ENCODE measurements at regions not wholly inside any gene's neighbourhood (a gene's known extent, or its start where the extent isn't known, plus 50 kb on each side); places are given as distances from the start of the nearest gene placed in this dataset.

- WGBS, 2 donors, result 50 to 57% methylated on average over 1 of the region's 1 CpG
- Histone ChIP-seq H3K27ac (ENCODE audit: low read depth in 1 of 2, low read length in 2 of 2) (no peak overlapping the region), H3K4me3 (ENCODE audit: low read length in 2 of 2) (no peak overlapping the region), H3K4me1 (ENCODE audit: control insufficient read depth in 1 of 2, insufficient read depth in 2 of 2, low read length in 2 of 2) (no peaks in the 10 kb centered on the region), H3K9me3 (ENCODE audit: control insufficient read depth, low read length) (no peaks in the 10 kb centered on the region), H3K27me3 (ENCODE audit: control insufficient read depth in 1 of 2, insufficient read depth in 2 of 2, low read length in 1 of 2) (no peaks in the 10 kb centered on the region), H3K36me3 (ENCODE audit: control insufficient read depth in 1 of 2, insufficient read depth in 2 of 2, low read length in 1 of 2) (no peaks in the 10 kb centered on the region)
- DNase-seq (no peak), ATAC-seq (ENCODE audit: low FRiP score) (no peak)
- intact Hi-C loops (cut with DNase I), result no loop called here
These were observed 250.1 kb downstream of the FBXO15 start for GRCh38 chr18:73897517-73897916.

GRCh38 chr18:73896685-73897084 is 250.9 kb downstream of the FBXO15 start:
- no peak overlapping the region for H3K27ac ChIP-seq (ENCODE audit: low read depth in 1 of 2, low read length in 2 of 2)
- no peaks in the 10 kb centered on the region for H3K9me3 ChIP-seq (ENCODE audit: control insufficient read depth, low read length)
- 45 to 57% methylated on average over 3 of the region's 3 CpGs for WGBS, 2 donors
- intact Hi-C loops (cut with DNase I), result no loop called here
- no peak overlapping the region for H3K4me3 ChIP-seq (ENCODE audit: low read length in 2 of 2)
- no peak for ATAC-seq (ENCODE audit: low FRiP score)
- no peaks in the 10 kb centered on the region for H3K4me1 ChIP-seq (ENCODE audit: control insufficient read depth in 1 of 2, insufficient read depth in 2 of 2, low read length in 2 of 2)
- H3K36me3 ChIP-seq (ENCODE audit: control insufficient read depth in 1 of 2, insufficient read depth in 2 of 2, low read length in 1 of 2), result no peaks in the 10 kb centered on the region
- DNase-seq, result no peak
- H3K27me3 ChIP-seq (ENCODE audit: control insufficient read depth in 1 of 2, insufficient read depth in 2 of 2, low read length in 1 of 2), result no peaks in the 10 kb centered on the region

GRCh38 chr18:73895701-73896100 is 251.9 kb downstream of the FBXO15 start:
- intact Hi-C loops (cut with DNase I), result no loop called here
- Histone ChIP-seq H3K27ac (ENCODE audit: low read depth in 1 of 2, low read length in 2 of 2) (no peak overlapping the region), H3K36me3 (ENCODE audit: control insufficient read depth in 1 of 2, insufficient read depth in 2 of 2, low read length in 1 of 2) (no peaks in the 10 kb centered on the region), H3K4me1 (ENCODE audit: control insufficient read depth in 1 of 2, insufficient read depth in 2 of 2, low read length in 2 of 2) (no peaks in the 10 kb centered on the region), H3K27me3 (ENCODE audit: control insufficient read depth in 1 of 2, insufficient read depth in 2 of 2, low read length in 1 of 2) (no peaks in the 10 kb centered on the region), H3K9me3 (ENCODE audit: control insufficient read depth, low read length) (no peaks in the 10 kb centered on the region), H3K4me3 (ENCODE audit: low read length in 2 of 2) (no peak overlapping the region)
- WGBS, 2 donors, result 33% methylated on average over 4 of the region's 4 CpGs
- ATAC-seq (ENCODE audit: low FRiP score) (no peak), DNase-seq (no peak)

GRCh38 chr18:73893880-73894279 is 253.8 kb downstream of the FBXO15 start:
- 61 to 65% methylated on average over 3 of the region's 3 CpGs for WGBS, 2 donors
- H3K9me3 ChIP-seq (ENCODE audit: control insufficient read depth, low read length), result no peaks in the 10 kb centered on the region
- no peak for DNase-seq
- no peaks in the 10 kb centered on the region for H3K36me3 ChIP-seq (ENCODE audit: control insufficient read depth in 1 of 2, insufficient read depth in 2 of 2, low read length in 1 of 2)
- ATAC-seq (ENCODE audit: low FRiP score), result no peak
- H3K4me3 ChIP-seq (ENCODE audit: low read length in 2 of 2), result no peak overlapping the region
- H3K4me1 ChIP-seq (ENCODE audit: control insufficient read depth in 1 of 2, insufficient read depth in 2 of 2, low read length in 2 of 2), result no peaks in the 10 kb centered on the region
- H3K27ac ChIP-seq (ENCODE audit: low read depth in 1 of 2, low read length in 2 of 2), result no peak overlapping the region
- no peaks in the 10 kb centered on the region for H3K27me3 ChIP-seq (ENCODE audit: control insufficient read depth in 1 of 2, insufficient read depth in 2 of 2, low read length in 1 of 2)
- intact Hi-C loops (cut with DNase I), result no loop called here

GRCh38 chr18:73891572-73892421 is 255.8 kb downstream of the FBXO15 start:
- intact Hi-C loops (cut with DNase I), result no loop called here
- Histone ChIP-seq H3K4me3 (ENCODE audit: low read length in 2 of 2) (no peak overlapping the region), H3K4me1 (ENCODE audit: control insufficient read depth in 1 of 2, insufficient read depth in 2 of 2, low read length in 2 of 2) (no peaks in the 10 kb centered on the region), H3K36me3 (ENCODE audit: control insufficient read depth in 1 of 2, insufficient read depth in 2 of 2, low read length in 1 of 2) (no peaks in the 10 kb centered on the region), H3K27ac (ENCODE audit: low read depth in 1 of 2, low read length in 2 of 2) (no peak overlapping the region), H3K9me3 (ENCODE audit: control insufficient read depth, low read length) (no peaks in the 10 kb centered on the region), H3K27me3 (ENCODE audit: control insufficient read depth in 1 of 2, insufficient read depth in 2 of 2, low read length in 1 of 2) (no peaks in the 10 kb centered on the region)
- DNase-seq (no peak), ATAC-seq (ENCODE audit: low FRiP score) (no peak)
- 32 to 36% methylated on average over 20 of the region's 20 CpGs for WGBS, 2 donors

- DNase-seq (no peak), ATAC-seq (ENCODE audit: low FRiP score) (no peak)
- no peak overlapping the region for H3K4me3 ChIP-seq (ENCODE audit: low read length in 2 of 2)
- no peaks in the 10 kb centered on the region for H3K27me3 ChIP-seq (ENCODE audit: control insufficient read depth in 1 of 2, insufficient read depth in 2 of 2, low read length in 1 of 2)
- peaks cover 4% of the 10 kb centered on the region for H3K9me3 ChIP-seq (ENCODE audit: control insufficient read depth, low read length)
- intact Hi-C loops (cut with DNase I), result no loop called here
- no peaks in the 10 kb centered on the region for H3K36me3 ChIP-seq (ENCODE audit: control insufficient read depth in 1 of 2, insufficient read depth in 2 of 2, low read length in 1 of 2)
- WGBS, 2 donors, result 63 to 69% methylated on average over 6 of the region's 6 CpGs
- H3K4me1 ChIP-seq (ENCODE audit: control insufficient read depth in 1 of 2, insufficient read depth in 2 of 2, low read length in 2 of 2), result no peaks in the 10 kb centered on the region
- H3K27ac ChIP-seq (ENCODE audit: low read depth in 1 of 2, low read length in 2 of 2), result no peak overlapping the region
These were observed 259.1 kb downstream of the FBXO15 start for GRCh38 chr18:73888565-73888964.

GRCh38 chr18:73887801-73888200 is 259.8 kb downstream of the FBXO15 start:
- intact Hi-C loops (cut with DNase I), result no loop called here
- Histone ChIP-seq H3K27ac (ENCODE audit: low read depth in 1 of 2, low read length in 2 of 2) (no peak overlapping the region), H3K4me3 (ENCODE audit: low read length in 2 of 2) (no peak overlapping the region), H3K4me1 (ENCODE audit: control insufficient read depth in 1 of 2, insufficient read depth in 2 of 2, low read length in 2 of 2) (no peaks in the 10 kb centered on the region), H3K27me3 (ENCODE audit: control insufficient read depth in 1 of 2, insufficient read depth in 2 of 2, low read length in 1 of 2) (no peaks in the 10 kb centered on the region), H3K9me3 (ENCODE audit: control insufficient read depth, low read length) (peaks cover 4% of the 10 kb centered on the region), H3K36me3 (ENCODE audit: control insufficient read depth in 1 of 2, insufficient read depth in 2 of 2, low read length in 1 of 2) (no peaks in the 10 kb centered on the region)
- 81 to 88% methylated on average over 3 of the region's 3 CpGs for WGBS, 2 donors
- DNase-seq, result no peak
- no peak for ATAC-seq (ENCODE audit: low FRiP score)

- Histone ChIP-seq H3K27ac (ENCODE audit: low read depth in 1 of 2, low read length in 2 of 2) (no peak overlapping the region), H3K4me1 (ENCODE audit: control insufficient read depth in 1 of 2, insufficient read depth in 2 of 2, low read length in 2 of 2) (no peaks in the 10 kb centered on the region), H3K36me3 (ENCODE audit: control insufficient read depth in 1 of 2, insufficient read depth in 2 of 2, low read length in 1 of 2) (no peaks in the 10 kb centered on the region), H3K9me3 (ENCODE audit: control insufficient read depth, low read length) (peaks cover 4% of the 10 kb centered on the region), H3K27me3 (ENCODE audit: control insufficient read depth in 1 of 2, insufficient read depth in 2 of 2, low read length in 1 of 2) (no peaks in the 10 kb centered on the region), H3K4me3 (ENCODE audit: low read length in 2 of 2) (no peak overlapping the region)
- no peak for DNase-seq
- ATAC-seq (ENCODE audit: low FRiP score), result no peak
- intact Hi-C loops (cut with DNase I), result no loop called here
- 84 to 87% methylated on average over 3 of the region's 3 CpGs for WGBS, 2 donors
These were observed 262.8 kb downstream of the FBXO15 start for GRCh38 chr18:73884868-73885267.

- ATAC-seq (ENCODE audit: low FRiP score) (no peak), DNase-seq (no peak)
- H3K4me1 ChIP-seq (ENCODE audit: control insufficient read depth in 1 of 2, insufficient read depth in 2 of 2, low read length in 2 of 2), result no peaks in the 10 kb centered on the region
- WGBS, 2 donors, result 36 to 58% methylated on average over 2 of the region's 2 CpGs
- H3K4me3 ChIP-seq (ENCODE audit: low read length in 2 of 2), result no peak overlapping the region
- H3K9me3 ChIP-seq (ENCODE audit: control insufficient read depth, low read length), result peaks cover 4% of the 10 kb centered on the region
- H3K27me3 ChIP-seq (ENCODE audit: control insufficient read depth in 1 of 2, insufficient read depth in 2 of 2, low read length in 1 of 2), result no peaks in the 10 kb centered on the region
- H3K36me3 ChIP-seq (ENCODE audit: control insufficient read depth in 1 of 2, insufficient read depth in 2 of 2, low read length in 1 of 2), result no peaks in the 10 kb centered on the region
- H3K27ac ChIP-seq (ENCODE audit: low read depth in 1 of 2, low read length in 2 of 2), result no peak overlapping the region
- intact Hi-C loops (cut with DNase I), result no loop called here
These were observed 266.2 kb downstream of the FBXO15 start for GRCh38 chr18:73881396-73881917.

Measured in aorta (tissue), 5 donors.